ENCODE measurements at regions not wholly inside any gene's neighbourhood (a gene's known extent, or its start where the extent isn't known, plus 50 kb on each side); places are given as distances from the start of the nearest gene placed in this dataset.
"Not testable (repeated sequence)": the region's sequence is repeated elsewhere in the genome, so short reads cannot be mapped to it uniquely, and the experiment has no call there.

- not testable (repeated sequence) for DNase-seq (ENCODE audit: low spot score)
Observed at GRCh38 chr3:177457204-177457603, 259.9 kb upstream of the TBL1XR1 start.

- no peak for DNase-seq (ENCODE audit: low spot score)
Observed at GRCh38 chr3:177459401-177459800, 262.1 kb upstream of the TBL1XR1 start.

- DNase-seq (ENCODE audit: low spot score), result no peak
Observed at GRCh38 chr3:177460047-177460446, 262.8 kb upstream of the TBL1XR1 start.

GRCh38 chr3:177461765-177462164 lies 264.5 kb upstream of the TBL1XR1 start:
- DNase-seq (ENCODE audit: low spot score), result no peak

- not testable (repeated sequence) for DNase-seq (ENCODE audit: low spot score)
Observed at GRCh38 chr3:177463341-177463740, 266.1 kb upstream of the TBL1XR1 start.

- DNase-seq (ENCODE audit: low spot score), result no peak
Observed at GRCh38 chr3:177463863-177464262, 266.6 kb upstream of the TBL1XR1 start.

GRCh38 chr3:177464392-177465256 lies 267.3 kb upstream of the TBL1XR1 start:
- DNase-seq (ENCODE audit: low spot score), result no peak

GRCh38 chr3:177465257-177465642 lies 268.0 kb upstream of the TBL1XR1 start:
- no peak for DNase-seq (ENCODE audit: low spot score)

- DNase-seq (ENCODE audit: low spot score), result no peak
Observed at GRCh38 chr3:177466074-177466473, 268.8 kb upstream of the TBL1XR1 start.

GRCh38 chr3:177466622-177467021 lies 269.3 kb upstream of the TBL1XR1 start:
- DNase-seq (ENCODE audit: low spot score), result not testable (repeated sequence)

- no peak for DNase-seq (ENCODE audit: low spot score)
Observed at GRCh38 chr3:177467247-177467985, 270.1 kb upstream of the TBL1XR1 start.

GRCh38 chr3:177468331-177468730 lies 271.0 kb upstream of the TBL1XR1 start:
- peak; percentile 98 for DNase-seq (ENCODE audit: low spot score)

- DNase-seq (ENCODE audit: low spot score), result peak; percentile 46
Observed at GRCh38 chr3:177468816-177469215, 271.5 kb upstream of the TBL1XR1 start.

- peak; percentile 29 for DNase-seq (ENCODE audit: low spot score)
Observed at GRCh38 chr3:177469216-177469615, 271.9 kb upstream of the TBL1XR1 start.

- DNase-seq (ENCODE audit: low spot score), result peak; percentile 42
Observed at GRCh38 chr3:177470197-177470941, 273.1 kb upstream of the TBL1XR1 start.

- no peak for DNase-seq (ENCODE audit: low spot score)
Observed at GRCh38 chr3:177471733-177472480, 274.6 kb upstream of the TBL1XR1 start.

GRCh38 chr3:177473184-177473583 lies 275.9 kb upstream of the TBL1XR1 start:
- DNase-seq (ENCODE audit: low spot score), result peak; percentile 33

- no peak for DNase-seq (ENCODE audit: low spot score)
Observed at GRCh38 chr3:177473903-177474302, 276.6 kb upstream of the TBL1XR1 start.

- no peak for DNase-seq (ENCODE audit: low spot score)
Observed at GRCh38 chr3:177474652-177475355, 277.5 kb upstream of the TBL1XR1 start.

GRCh38 chr3:177475356-177475665 lies 278.0 kb upstream of the TBL1XR1 start:
- no peak for DNase-seq (ENCODE audit: low spot score)

GRCh38 chr3:177476495-177476894 lies 279.2 kb upstream of the TBL1XR1 start:
- DNase-seq (ENCODE audit: low spot score), result no peak
